HCT116 (cell line): ENCODE measurements at regions not wholly inside any gene's neighbourhood (a gene's known extent, or its start where the extent isn't known, plus 50 kb on each side); places are given as distances from the start of the nearest gene placed in this dataset.
A peak's percentile ranks its signal among the peaks of the same experiment; 100 is the strongest.

Experiments
- ATAC-seq: fragments of 200-7000 bp; cut with Tn5 transposase; 2 replicates; pipeline ENCODE4 v1.9.1; 2020; ENCODE audit warnings: mild to moderate bottlenecking, moderate library complexity
- BruUV-seq: library from RNA; stranded (reverse); fragments of 400-500 nt; replicated peaks from 2 replicates; lab custom pipeline; 2021; lab: Mats Ljungman, UMichigan
- CTCF ChIA-PET: fragments of 300-600 bp; sonication (Branson Sonifier 250); formaldehyde crosslinking; loops from one replicate; lab custom pipeline; 2021; ENCODE audit warnings: antibody characterized with exemption; lab: Charles Lee
- POLR2A ChIA-PET: fragments of 300-600, 350-600 bp; sonication (Branson Sonifier 250); formaldehyde crosslinking; loops from one replicate; lab custom pipeline; 2021; ENCODE audit warnings: antibody characterized with exemption; lab: Charles Lee
- RAD21 ChIA-PET, 2 experiments: fragments of 300-600 bp; sonication (Branson Sonifier 250); formaldehyde crosslinking; loops; one replicate each; lab custom pipeline; 2023; ENCODE audit warnings: low total read pairs in 2 of 2; ENCODE audit not compliant: uncharacterized antibody in 2 of 2, unreplicated experiment in 2 of 2, low non-redundant PET in 1 of 2; lab: Charles Lee
- DNase-seq: peaks from one replicate; pipeline ENCODE4 v3.0.0-alpha.2; 2010; ENCODE audit warnings: low read depth, low spot score
- H2AFZ ChIP-seq: fragments of 200-600 bp; shearing (Covaris generic), sonication (generic); 2 replicates; pipeline ENCODE4 v1.6.1; 2017; ENCODE audit warnings: low read depth, mixed run types, mixed read lengths, antibody characterized with exemption, low read length; ENCODE audit not compliant: poor library complexity, severe bottlenecking
- H3K27ac ChIP-seq: 2 replicates; pipeline ENCODE4 v1.5.1; 2012; ENCODE audit warnings: low read depth, low read length
- H3K27me3 ChIP-seq: fragments of 200-600 bp; sonication (generic); 2 replicates; pipeline ENCODE4 v1.6.1; 2016; ENCODE audit warnings: mixed run types, low read length, mixed read lengths; ENCODE audit not compliant: insufficient read depth
- H3K36me3 ChIP-seq, 2 experiments: fragments of 200-500 bp in 1 of 2; fragments of 200-600 bp in 1 of 2; sonication (Bioruptor generic) in 1 of 2; sonication (generic) in 1 of 2; 2 replicates each; pipeline versions ENCODE4 v1.5.1 to v1.6.1; 2014 to 2016; ENCODE audit warnings: low read length in 2 of 2, inconsistent platforms in 1 of 2, mixed read lengths in 1 of 2, mixed run types in 1 of 2; ENCODE audit not compliant: insufficient read depth in 2 of 2, control insufficient read depth in 1 of 2
- H3K4me1 ChIP-seq, 2 experiments: fragments of 200-600 bp in 1 of 2; sonication (generic) in 1 of 2; 2 replicates each; pipeline versions ENCODE4 v1.5.1 to v1.6.1; 2012 to 2017; ENCODE audit warnings: low read length in 2 of 2, inconsistent platforms in 1 of 2, mild to moderate bottlenecking in 1 of 2, mixed read lengths in 1 of 2, mixed run types in 1 of 2, moderate library complexity in 1 of 2; ENCODE audit not compliant: insufficient read depth in 2 of 2, control insufficient read depth in 1 of 2
- H3K4me2 ChIP-seq: fragments of 200-600 bp; sonication (generic); 2 replicates; pipeline ENCODE4 v1.6.1; 2017; ENCODE audit warnings: mixed run types, low read length, mixed read lengths
- H3K4me3 ChIP-seq, 2 experiments: fragments of 200-600 bp in 1 of 2; sonication (generic) in 1 of 2; replicated peaks in 1 of 2; 2 replicates each; pipeline ENCODE4 v1.5.1; 2011 to 2016; ENCODE audit warnings: low read length in 2 of 2, control low read depth in 1 of 2, low read depth in 1 of 2, mild to moderate bottlenecking in 1 of 2, mixed read lengths in 1 of 2, mixed run types in 1 of 2
- H3K79me2 ChIP-seq: fragments of 200-600 bp; sonication (generic); 2 replicates; pipeline ENCODE4 v1.6.1; 2017; ENCODE audit warnings: mild to moderate bottlenecking, mixed run types, low read length, moderate library complexity, mixed read lengths; ENCODE audit not compliant: insufficient read depth
- H3K9ac ChIP-seq: fragments of 200-600 bp; sonication (generic); 2 replicates; pipeline ENCODE4 v1.6.1; 2016; ENCODE audit warnings: low read length, mixed read lengths
- H3K9me2 ChIP-seq: fragments of 200-600 bp; sonication (generic), shearing (Covaris generic); 2 replicates; pipeline ENCODE4 v1.6.1; 2017; ENCODE audit warnings: mixed run types, mild to moderate bottlenecking, moderate library complexity; ENCODE audit not compliant: insufficient read depth
- H3K9me3 ChIP-seq, 2 experiments: fragments of 200-500 bp in 1 of 2; fragments of 200-600 bp in 1 of 2; sonication (Bioruptor generic) in 1 of 2; sonication (generic) in 1 of 2; 2 replicates each; pipeline ENCODE4 v1.6.1; 2014 to 2017; ENCODE audit warnings: low read length in 2 of 2, mixed read lengths in 2 of 2, inconsistent platforms in 1 of 2, low read depth in 1 of 2, mild to moderate bottlenecking in 1 of 2, mixed run types in 1 of 2, moderate library complexity in 1 of 2; ENCODE audit not compliant: control insufficient read depth in 1 of 2, insufficient read depth in 1 of 2
- H4K20me1 ChIP-seq: fragments of 200-600 bp; sonication (generic), shearing (Covaris generic); 2 replicates; pipeline ENCODE4 v1.6.1; 2017; ENCODE audit warnings: mixed run types, mild to moderate bottlenecking, moderate library complexity; ENCODE audit not compliant: insufficient read depth
- ATF3 ChIP-seq: IDR thresholded peaks from 2 replicates; pipeline ENCODE4 v1.6.1; 2012
- CEBPB ChIP-seq: IDR thresholded peaks from 2 replicates; pipeline ENCODE4 v1.6.1; 2012; ENCODE audit warnings: low read depth
- EGR1 ChIP-seq: IDR thresholded peaks from 2 replicates; pipeline ENCODE4 v1.6.1; 2012; ENCODE audit warnings: low read depth
- ELF1 ChIP-seq: IDR thresholded peaks from 2 replicates; pipeline ENCODE4 v1.6.1; 2012; ENCODE audit warnings: low read depth, borderline replicate concordance
- EZH2 ChIP-seq: fragments of 200-600 bp; sonication (generic); IDR thresholded peaks from 2 replicates; pipeline ENCODE4 v1.6.1; 2017; ENCODE audit warnings: antibody characterized with exemption, mixed run types
- EZH2phosphoT487 ChIP-seq: fragments of 200-600 bp; IDR thresholded peaks from 2 replicates; pipeline ENCODE4 v1.6.1; 2018; ENCODE audit warnings: antibody characterized with exemption, borderline replicate concordance
- POLR2AphosphoS5 ChIP-seq: IDR thresholded peaks from 2 replicates; pipeline ENCODE4 v1.6.1; 2011; ENCODE audit warnings: mild to moderate bottlenecking, low read depth, low read length, moderate library complexity
- RAD21 ChIP-seq: IDR thresholded peaks from 2 replicates; pipeline ENCODE4 v1.6.1; 2012; ENCODE audit warnings: low read depth, mild to moderate bottlenecking
- SIN3A ChIP-seq: IDR thresholded peaks from 2 replicates; pipeline ENCODE4 v1.6.1; 2012; ENCODE audit warnings: low read depth
- SP1 ChIP-seq: IDR thresholded peaks from 2 replicates; pipeline ENCODE4 v1.6.1; 2012; ENCODE audit warnings: low read depth
- TCF7L2 ChIP-seq: IDR thresholded peaks from 2 replicates; pipeline ENCODE4 v1.7.0; 2011; ENCODE audit warnings: borderline replicate concordance, inconsistent platforms; ENCODE audit not compliant: insufficient read depth, insufficient read length; ENCODE audit errors: extremely low read depth
- YY1 ChIP-seq: IDR thresholded peaks from 2 replicates; pipeline ENCODE4 v1.6.1; 2011; ENCODE audit warnings: low read length, low read depth, moderate library complexity, mild to moderate bottlenecking; ENCODE audit not compliant: insufficient replicate concordance; ENCODE audit errors: extremely low read depth
- ZBTB33 ChIP-seq: IDR thresholded peaks from 2 replicates; pipeline ENCODE4 v1.6.1; 2011; ENCODE audit warnings: mild to moderate bottlenecking, low read length, moderate library complexity; ENCODE audit not compliant: insufficient replicate concordance; ENCODE audit errors: extremely low read depth
- intact Hi-C: fragments of 100-400 bp; cut with micrococcal nuclease; formaldehyde crosslinking; loops from 2 replicates; pipeline ENCODE4 v1.10.0; 2022
- TF ChIP-seq, protein P1 (sequence below): IDR thresholded peaks from 2 replicates; pipeline ENCODE4 v1.6.1; 2012
- TF ChIP-seq, protein P2 (sequence below): IDR thresholded peaks from 2 replicates; pipeline ENCODE4 v1.6.1; 2012; ENCODE audit warnings: low read depth

- TF ChIP-seq RAD21: no peak
- TF ChIP-seq EGR1: no peak
- peak; percentile 96 for TF ChIP-seq TCF7L2
- no peak for TF ChIP-seq SP1
- TF ChIP-seq YY1: no peak
- TF ChIP-seq POLR2AphosphoS5: peak; percentile 90
- TF ChIP-seq, protein P1, sequence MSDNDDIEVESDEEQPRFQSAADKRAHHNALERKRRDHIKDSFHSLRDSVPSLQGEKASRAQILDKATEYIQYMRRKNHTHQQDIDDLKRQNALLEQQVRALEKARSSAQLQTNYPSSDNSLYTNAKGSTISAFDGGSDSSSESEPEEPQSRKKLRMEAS: no peak
- TF ChIP-seq CEBPB: no peak
- TF ChIP-seq, all 23 proteins: peak for 2
Measured at GRCh38 chr5:91280362-91281269, 102.5 kb downstream of the ARRDC3 start (continued).

DNA sequence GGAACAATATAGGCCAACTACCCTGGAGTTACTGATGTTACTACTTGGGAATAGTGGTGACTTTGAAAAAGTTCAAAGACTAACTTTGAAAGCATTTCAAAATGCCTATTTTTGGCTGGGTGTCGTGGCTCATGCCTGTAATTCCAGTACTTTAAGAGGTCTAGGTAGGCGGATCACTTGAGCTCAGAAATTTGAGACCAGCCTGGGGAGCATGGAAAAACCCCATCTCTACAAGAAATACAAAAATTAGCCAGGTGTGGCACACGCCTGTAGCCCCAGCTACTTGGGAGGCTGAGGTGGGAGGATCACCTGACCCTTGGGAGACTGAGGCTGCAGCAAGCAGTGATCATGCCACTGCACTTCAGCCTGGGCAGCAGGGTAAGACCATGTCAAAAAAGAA is 105.3 kb downstream of the ARRDC3 start:
- POLR2A ChIA-PET: no interaction called here
- CTCF ChIA-PET: no interaction called here
- RAD21 ChIA-PET: no interaction called here
- Histone ChIP-seq H3K4me2 (peak overlapping the region; percentile 58), H3K79me2 (no peaks in the 10 kb centered on the region), H3K9ac (peak overlapping the region; percentile 44; the same call in 1 of the 2 replicates), H3K4me1 (peaks cover 28 to 62% of the 10 kb centered on the region in 2 experiments), H3K27me3 (no peaks in the 10 kb centered on the region), H3K27ac (peak overlapping the region; percentile 10), H3K4me3 (peak overlapping the region in 1 of 2 experiments; percentile 29; a peak in 1 of 4 replicates), H3K9me3 (no peaks in the 10 kb centered on the region), H3K9me2 (no peaks in the 10 kb centered on the region), H4K20me1 (no peaks in the 10 kb centered on the region), H3K36me3 (no peaks in the 10 kb centered on the region), H2AFZ (peak overlapping the region; percentile 95)
- ATAC-seq (0 out of 2 replicates have a peak, but pooled peaks have one; percentile 4), DNase-seq (peak; percentile 24)
- BruUV-seq: no TSS peak
- intact Hi-C loops: no loop called here
- TF ChIP-seq TCF7L2 (no peak), SP1 (no peak), ATF3 (no peak), EZH2 (no peak), CEBPB (no peak), EZH2phosphoT487 (no peak), RAD21 (no peak), SIN3A (no peak), ELF1 (no peak), ZBTB33 (no peak)
- TF ChIP-seq, protein P2, sequence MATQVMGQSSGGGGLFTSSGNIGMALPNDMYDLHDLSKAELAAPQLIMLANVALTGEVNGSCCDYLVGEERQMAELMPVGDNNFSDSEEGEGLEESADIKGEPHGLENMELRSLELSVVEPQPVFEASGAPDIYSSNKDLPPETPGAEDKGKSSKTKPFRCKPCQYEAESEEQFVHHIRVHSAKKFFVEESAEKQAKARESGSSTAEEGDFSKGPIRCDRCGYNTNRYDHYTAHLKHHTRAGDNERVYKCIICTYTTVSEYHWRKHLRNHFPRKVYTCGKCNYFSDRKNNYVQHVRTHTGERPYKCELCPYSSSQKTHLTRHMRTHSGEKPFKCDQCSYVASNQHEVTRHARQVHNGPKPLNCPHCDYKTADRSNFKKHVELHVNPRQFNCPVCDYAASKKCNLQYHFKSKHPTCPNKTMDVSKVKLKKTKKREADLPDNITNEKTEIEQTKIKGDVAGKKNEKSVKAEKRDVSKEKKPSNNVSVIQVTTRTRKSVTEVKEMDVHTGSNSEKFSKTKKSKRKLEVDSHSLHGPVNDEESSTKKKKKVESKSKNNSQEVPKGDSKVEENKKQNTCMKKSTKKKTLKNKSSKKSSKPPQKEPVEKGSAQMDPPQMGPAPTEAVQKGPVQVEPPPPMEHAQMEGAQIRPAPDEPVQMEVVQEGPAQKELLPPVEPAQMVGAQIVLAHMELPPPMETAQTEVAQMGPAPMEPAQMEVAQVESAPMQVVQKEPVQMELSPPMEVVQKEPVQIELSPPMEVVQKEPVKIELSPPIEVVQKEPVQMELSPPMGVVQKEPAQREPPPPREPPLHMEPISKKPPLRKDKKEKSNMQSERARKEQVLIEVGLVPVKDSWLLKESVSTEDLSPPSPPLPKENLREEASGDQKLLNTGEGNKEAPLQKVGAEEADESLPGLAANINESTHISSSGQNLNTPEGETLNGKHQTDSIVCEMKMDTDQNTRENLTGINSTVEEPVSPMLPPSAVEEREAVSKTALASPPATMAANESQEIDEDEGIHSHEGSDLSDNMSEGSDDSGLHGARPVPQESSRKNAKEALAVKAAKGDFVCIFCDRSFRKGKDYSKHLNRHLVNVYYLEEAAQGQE: no peak
